HEK293T (cell line): ENCODE measurements at regions not wholly inside any gene's neighbourhood (a gene's known extent, or its start where the extent isn't known, plus 50 kb on each side); places are given as distances from the start of the nearest gene placed in this dataset.

Source experiments
- CTCF ChIA-PET: fragments of 350-600 bp; formaldehyde crosslinking; extraction: SDS; loops from one replicate; lab custom pipeline; 2021; ENCODE audit warnings: antibody characterized with exemption, inconsistent platforms; lab: Yijun Ruan, JAX
- POLR2A ChIA-PET: fragments of 350-600 bp; formaldehyde crosslinking; extraction: SDS; loops from one replicate; lab custom pipeline; 2020; ENCODE audit warnings: antibody characterized with exemption, inconsistent platforms; lab: Yijun Ruan, JAX
- DNase-seq: peaks from one replicate; pipeline ENCODE4 v3.0.0; 2012; ENCODE audit warnings: mixed read lengths; ENCODE audit errors: extremely low spot score
- ARNT ChIP-seq: fragments of 450-650 bp; IDR thresholded peaks from 2 replicates; pipeline ENCODE4 v1.6.1; 2017; ENCODE audit warnings: mild to moderate bottlenecking
- BHLHE40 ChIP-seq: fragments of 450-650 bp; IDR thresholded peaks from 2 replicates; pipeline ENCODE4 v1.6.1; 2016; ENCODE audit warnings: mild to moderate bottlenecking, moderate library complexity, borderline replicate concordance
- CTBP1 ChIP-seq: fragments of 450-650 bp; IDR thresholded peaks from 2 replicates; pipeline ENCODE4 v1.6.1; 2016; ENCODE audit warnings: borderline replicate concordance
- ELF4 ChIP-seq: fragments of 450-650 bp; IDR thresholded peaks from 2 replicates; pipeline ENCODE4 v1.6.1; 2017; ENCODE audit warnings: antibody characterized with exemption
- FOXA1 ChIP-seq: fragments of 450-650 bp; IDR thresholded peaks from 2 replicates; pipeline ENCODE4 v1.6.1; 2016; ENCODE audit warnings: mild to moderate bottlenecking
- FOXK2 ChIP-seq: fragments of 450-650 bp; IDR thresholded peaks from 2 replicates; pipeline ENCODE4 v1.6.1; 2016; ENCODE audit warnings: mild to moderate bottlenecking
- FOXM1 ChIP-seq: fragments of 450-650 bp; IDR thresholded peaks from 2 replicates; pipeline ENCODE4 v1.6.1; 2017; ENCODE audit warnings: mild to moderate bottlenecking, borderline replicate concordance
- HDGF ChIP-seq: fragments of 450-650 bp; IDR thresholded peaks from 2 replicates; pipeline ENCODE4 v1.6.1; 2017; ENCODE audit warnings: antibody characterized with exemption, borderline replicate concordance
- L3MBTL2 ChIP-seq: fragments of 450-650 bp; conservative IDR thresholded peaks from 2 replicates; pipeline ENCODE4 v1.6.1; 2016; ENCODE audit warnings: mild to moderate bottlenecking
- LEF1 ChIP-seq: fragments of 450-650 bp; IDR thresholded peaks from 2 replicates; pipeline ENCODE4 v1.6.1; 2017; ENCODE audit warnings: mild to moderate bottlenecking, borderline replicate concordance
- NFRKB ChIP-seq: fragments of 450-650 bp; IDR thresholded peaks from 2 replicates; pipeline ENCODE4 v1.6.1; 2016; ENCODE audit warnings: mild to moderate bottlenecking, moderate library complexity
- PKNOX1 ChIP-seq: fragments of 450-650 bp; IDR thresholded peaks from 2 replicates; pipeline ENCODE4 v1.6.1; 2016
- SP1 ChIP-seq: fragments of 450-650 bp; IDR thresholded peaks from 2 replicates; pipeline ENCODE4 v1.6.1; 2017
- SUZ12 ChIP-seq: fragments of 450-650 bp; IDR thresholded peaks from 2 replicates; pipeline ENCODE4 v1.6.1; 2016; ENCODE audit warnings: mild to moderate bottlenecking
- TARDBP ChIP-seq: fragments of 450-650 bp; IDR thresholded peaks from 2 replicates; pipeline ENCODE4 v1.6.1; 2016
- ZNF384 ChIP-seq: fragments of 450-650 bp; IDR thresholded peaks from 2 replicates; pipeline ENCODE4 v1.6.1; 2016

GRCh38 chr2:160694221-160694620, 200.6 kb upstream of the RBMS1 start:
- ChIA-PET POLR2A (no interaction called here), CTCF (no interaction called here)
- TF ChIP-seq ZNF384 = no peak
- TF ChIP-seq PKNOX1 = no peak
- no peak for TF ChIP-seq LEF1
- no peak for TF ChIP-seq SUZ12
- TF ChIP-seq FOXM1 = no peak
- no peak for TF ChIP-seq ELF4
- no peak for TF ChIP-seq BHLHE40
- no peak for TF ChIP-seq TARDBP
- TF ChIP-seq HDGF = no peak
- DNase-seq = no peak

- ChIA-PET POLR2A (no interaction called here), CTCF (no interaction called here)
- no peak for TF ChIP-seq FOXA1
- no peak for TF ChIP-seq HDGF
- no peak for TF ChIP-seq L3MBTL2
- TF ChIP-seq PKNOX1 = no peak
- no peak for TF ChIP-seq SP1
- no peak for TF ChIP-seq SUZ12
- TF ChIP-seq ELF4 = no peak
- no peak for TF ChIP-seq NFRKB
- TF ChIP-seq CTBP1 = no peak
- no peak for TF ChIP-seq ZNF384
- TF ChIP-seq LEF1 = no peak
- TF ChIP-seq FOXM1 = no peak
- TF ChIP-seq TARDBP = no peak
- no peak for TF ChIP-seq FOXK2
- no peak for TF ChIP-seq ARNT
- DNase-seq = no peak
These were observed 201.0 kb upstream of the RBMS1 start for GRCh38 chr2:160694631-160695030.

- ChIA-PET CTCF (interaction anchor here (0.8 kb wide), 1 partner anchor 114 kb away, joined by 3 read pairs; no protein-coding TSS in a partner anchor), POLR2A (interaction anchor here (1.0 kb wide), 1 partner anchor 14 kb away, joined by 3 read pairs; no protein-coding TSS in a partner anchor)
- TF ChIP-seq FOXA1 (no peak), L3MBTL2 (no peak), ARNT (no peak), NFRKB (no peak), LEF1 (no peak), SP1 (no peak), BHLHE40 (no peak), TARDBP (no peak), CTBP1 (no peak), FOXM1 (no peak), ELF4 (no peak), ZNF384 (no peak), SUZ12 (no peak), FOXK2 (no peak)
- DNase-seq = no peak
These were observed 201.9 kb upstream of the RBMS1 start for GRCh38 chr2:160695402-160696086.

- CTCF ChIA-PET = interaction anchor here (0.8 kb wide), 1 partner anchor 114 kb away, joined by 3 read pairs; no protein-coding TSS in a partner anchor
- POLR2A ChIA-PET = interaction anchor here (1.0 kb wide), 1 partner anchor 13 kb away, joined by 3 read pairs; no protein-coding TSS in a partner anchor
- TF ChIP-seq FOXA1 (no peak), SP1 (no peak), PKNOX1 (no peak), SUZ12 (no peak), FOXK2 (no peak), L3MBTL2 (no peak)
- no peak for DNase-seq
These were observed 202.5 kb upstream of the RBMS1 start for GRCh38 chr2:160696087-160696452.

GRCh38 chr2:160697817-160698216, 204.2 kb upstream of the RBMS1 start:
- ChIA-PET POLR2A (no interaction called here), CTCF (no interaction called here)
- DNase-seq = no peak
- TF ChIP-seq ARNT (no peak), PKNOX1 (no peak), SUZ12 (no peak)

GRCh38 chr2:160700021-160700814, 206.6 kb upstream of the RBMS1 start:
- no peak for DNase-seq
- TF ChIP-seq ELF4 (no peak), FOXK2 (no peak), FOXM1 (no peak), LEF1 (no peak), TARDBP (no peak), NFRKB (no peak), SP1 (no peak), FOXA1 (no peak), CTBP1 (no peak), BHLHE40 (no peak), HDGF (no peak), PKNOX1 (no peak), L3MBTL2 (no peak), ARNT (no peak), ZNF384 (no peak), SUZ12 (no peak)
- POLR2A ChIA-PET = no interaction called here
- CTCF ChIA-PET = no interaction called here
